ENCODE measurements at regions not wholly inside any gene's neighbourhood (a gene's known extent, or its start where the extent isn't known, plus 50 kb on each side); places are given as distances from the start of the nearest gene placed in this dataset.
"Not testable (repeated sequence)": the region's sequence is repeated elsewhere in the genome, so short reads cannot be mapped to it uniquely, and the experiment has no call there.

- H3K9me3 ChIP-seq (ENCODE audit: low read depth, low read length); H3K27me3 ChIP-seq (ENCODE audit: insufficient read depth, low read length); H3K4me1 ChIP-seq (ENCODE audit: insufficient read depth, low read length); H3K4me3 ChIP-seq (ENCODE audit: low read length): not testable (repeated sequence)
These were observed 50.6 kb upstream of the MYL10 start for GRCh38 chr7:101679653-101680173.

DNA sequence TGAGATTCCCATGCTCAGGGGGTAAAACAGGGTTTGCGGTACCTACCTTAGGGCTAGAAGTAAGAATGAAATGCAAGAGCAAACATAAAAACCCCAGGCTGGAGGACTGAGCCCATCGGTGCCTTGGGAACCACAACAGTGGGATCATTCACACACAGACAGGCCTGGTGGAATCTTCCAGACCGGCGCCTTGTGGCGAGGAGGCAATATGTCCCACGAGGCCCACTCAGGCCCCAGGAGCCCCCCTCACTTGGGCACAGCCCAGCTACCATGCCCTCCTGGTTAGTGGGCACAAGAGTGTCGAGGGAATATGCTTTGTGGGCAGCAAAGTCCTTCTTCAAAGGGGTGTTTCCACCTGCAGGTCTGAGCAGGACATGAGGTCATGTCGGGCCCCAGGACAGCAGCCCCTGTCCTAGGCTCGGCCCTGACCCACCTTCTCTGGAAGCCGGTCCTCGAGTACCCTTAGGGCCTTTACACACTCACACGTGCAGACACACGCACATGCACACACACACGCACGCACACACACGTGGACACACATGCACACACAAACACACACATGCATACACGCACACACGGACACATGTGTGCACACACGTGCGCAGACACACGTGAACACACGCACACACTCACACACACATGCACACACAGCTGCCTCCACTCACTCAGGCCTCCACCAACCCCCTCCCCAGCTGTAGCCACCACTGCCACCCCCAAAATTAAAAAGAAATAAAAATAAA, 51.5 kb upstream of the MYL10 start:
- H3K9me3 ChIP-seq (ENCODE audit: low read depth, low read length), result no peaks in the 10 kb centered on the region
- H3K4me1 ChIP-seq (ENCODE audit: insufficient read depth, low read length), result no peaks in the 10 kb centered on the region
- no peak overlapping the region for H3K4me3 ChIP-seq (ENCODE audit: low read length)
- no peaks in the 10 kb centered on the region for H3K27me3 ChIP-seq (ENCODE audit: insufficient read depth, low read length)

DNA sequence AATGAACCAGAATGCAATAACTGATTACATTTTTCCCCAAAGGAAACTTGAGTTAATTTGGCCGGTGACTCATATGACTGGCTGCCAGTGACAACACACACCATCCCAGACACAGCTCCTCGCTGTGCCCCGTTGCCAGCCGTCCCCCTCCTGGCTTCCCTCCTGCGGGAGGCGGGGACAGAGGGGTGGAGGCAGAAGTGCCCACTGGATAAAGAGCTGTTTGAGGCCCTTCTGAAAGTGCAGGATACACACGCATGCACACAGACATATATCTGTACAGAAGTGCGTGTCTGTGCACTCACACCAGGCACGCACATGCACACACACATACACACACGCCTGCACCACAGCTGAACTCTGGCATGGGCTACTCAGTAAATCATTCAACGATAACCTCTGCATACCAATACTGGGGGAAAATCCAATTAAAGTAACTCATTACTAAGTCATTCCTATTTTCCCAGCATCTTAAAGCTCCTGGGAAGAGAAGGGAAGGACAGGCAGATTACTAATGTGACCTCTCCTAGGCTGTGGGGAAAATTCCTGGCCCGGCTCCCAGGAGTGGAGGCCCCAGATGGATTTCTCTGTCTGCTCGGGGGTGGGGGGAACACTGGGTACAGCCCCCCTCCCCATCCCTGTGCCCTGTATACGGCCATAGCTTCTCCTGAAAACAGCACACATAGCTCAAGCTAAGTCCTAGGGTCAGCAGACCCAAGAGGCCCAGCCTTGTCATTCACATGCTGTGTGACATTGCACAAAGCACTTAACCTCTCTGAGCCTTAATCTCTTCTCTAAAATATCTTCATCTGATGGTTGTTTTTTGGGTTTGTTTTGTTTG, 52.3 kb upstream of the MYL10 start:
- no peak overlapping the region for H3K4me3 ChIP-seq (ENCODE audit: low read length)
- H3K27me3 ChIP-seq (ENCODE audit: insufficient read depth, low read length), result no peaks in the 10 kb centered on the region
- H3K4me1 ChIP-seq (ENCODE audit: insufficient read depth, low read length), result no peaks in the 10 kb centered on the region
- H3K9me3 ChIP-seq (ENCODE audit: low read depth, low read length), result no peaks in the 10 kb centered on the region

DNA sequence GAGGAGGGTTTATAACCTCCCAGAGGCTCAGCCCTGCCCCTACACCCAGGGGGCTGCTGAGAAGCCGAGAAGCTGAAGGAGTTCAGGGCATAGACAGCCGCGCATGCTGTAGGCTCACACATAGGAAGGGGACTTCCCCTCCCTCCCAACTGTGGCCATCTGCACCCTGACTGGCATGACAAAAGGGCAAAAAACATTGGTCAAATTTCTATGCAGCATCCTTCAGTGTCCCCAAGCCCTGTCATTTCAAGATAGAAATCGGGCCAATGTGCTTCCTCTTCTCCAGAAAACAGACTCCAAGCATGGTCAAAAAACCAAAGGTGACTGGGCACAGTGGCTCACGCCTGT, 55.9 kb upstream of the MYL10 start:
- H3K27me3 ChIP-seq (ENCODE audit: insufficient read depth, low read length), result no peaks in the 10 kb centered on the region
- H3K9me3 ChIP-seq (ENCODE audit: low read depth, low read length), result no peaks in the 10 kb centered on the region
- no peak overlapping the region for H3K4me3 ChIP-seq (ENCODE audit: low read length)
- peaks cover 8% of the 10 kb centered on the region for H3K4me1 ChIP-seq (ENCODE audit: insufficient read depth, low read length)

DNA sequence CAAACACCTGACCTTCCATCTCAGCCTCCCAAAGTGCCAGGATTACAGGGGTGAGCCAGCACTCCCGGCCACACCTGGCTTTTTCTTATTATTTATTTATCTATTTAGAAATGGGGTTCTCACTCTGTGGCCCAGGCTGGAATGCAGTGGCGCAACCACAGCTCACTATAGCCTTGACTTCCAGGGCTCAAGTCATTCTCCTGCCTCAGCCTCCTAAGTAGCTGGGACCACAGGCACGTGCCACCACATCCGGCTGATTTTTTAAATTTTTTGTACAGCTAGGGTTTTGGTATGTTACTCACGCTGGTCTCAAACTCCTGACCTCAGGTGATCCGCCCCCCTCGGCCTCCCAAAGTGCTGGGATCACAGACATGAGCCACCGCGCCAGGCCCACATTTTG, 56.9 kb upstream of the MYL10 start:
- Histone ChIP-seq H3K4me3 (ENCODE audit: low read length) (no peak overlapping the region), H3K4me1 (ENCODE audit: insufficient read depth, low read length) (peaks cover 8% of the 10 kb centered on the region), H3K9me3 (ENCODE audit: low read depth, low read length) (no peaks in the 10 kb centered on the region), H3K27me3 (ENCODE audit: insufficient read depth, low read length) (no peaks in the 10 kb centered on the region)

GRCh38 chr7:101687081-101687480, 58.0 kb upstream of the MYL10 start:
- H3K9me3 ChIP-seq (ENCODE audit: low read depth, low read length), result no peaks in the 10 kb centered on the region
- no peaks in the 10 kb centered on the region for H3K27me3 ChIP-seq (ENCODE audit: insufficient read depth, low read length)
- no peak overlapping the region for H3K4me3 ChIP-seq (ENCODE audit: low read length)
- H3K4me1 ChIP-seq (ENCODE audit: insufficient read depth, low read length), result peaks cover 13% of the 10 kb centered on the region

GRCh38 chr7:101687791-101688182, 58.7 kb upstream of the MYL10 start:
- Histone ChIP-seq H3K4me1 (ENCODE audit: insufficient read depth, low read length) (peaks cover 14% of the 10 kb centered on the region), H3K4me3 (ENCODE audit: low read length) (no peak overlapping the region), H3K27me3 (ENCODE audit: insufficient read depth, low read length) (no peaks in the 10 kb centered on the region), H3K9me3 (ENCODE audit: low read depth, low read length) (no peaks in the 10 kb centered on the region)

- Histone ChIP-seq H3K4me1 (ENCODE audit: insufficient read depth, low read length) (peaks cover 14% of the 10 kb centered on the region), H3K4me3 (ENCODE audit: low read length) (no peak overlapping the region), H3K27me3 (ENCODE audit: insufficient read depth, low read length) (no peaks in the 10 kb centered on the region), H3K9me3 (ENCODE audit: low read depth, low read length) (no peaks in the 10 kb centered on the region)
These were observed 59.2 kb upstream of the MYL10 start for GRCh38 chr7:101688183-101688831.

DNA sequence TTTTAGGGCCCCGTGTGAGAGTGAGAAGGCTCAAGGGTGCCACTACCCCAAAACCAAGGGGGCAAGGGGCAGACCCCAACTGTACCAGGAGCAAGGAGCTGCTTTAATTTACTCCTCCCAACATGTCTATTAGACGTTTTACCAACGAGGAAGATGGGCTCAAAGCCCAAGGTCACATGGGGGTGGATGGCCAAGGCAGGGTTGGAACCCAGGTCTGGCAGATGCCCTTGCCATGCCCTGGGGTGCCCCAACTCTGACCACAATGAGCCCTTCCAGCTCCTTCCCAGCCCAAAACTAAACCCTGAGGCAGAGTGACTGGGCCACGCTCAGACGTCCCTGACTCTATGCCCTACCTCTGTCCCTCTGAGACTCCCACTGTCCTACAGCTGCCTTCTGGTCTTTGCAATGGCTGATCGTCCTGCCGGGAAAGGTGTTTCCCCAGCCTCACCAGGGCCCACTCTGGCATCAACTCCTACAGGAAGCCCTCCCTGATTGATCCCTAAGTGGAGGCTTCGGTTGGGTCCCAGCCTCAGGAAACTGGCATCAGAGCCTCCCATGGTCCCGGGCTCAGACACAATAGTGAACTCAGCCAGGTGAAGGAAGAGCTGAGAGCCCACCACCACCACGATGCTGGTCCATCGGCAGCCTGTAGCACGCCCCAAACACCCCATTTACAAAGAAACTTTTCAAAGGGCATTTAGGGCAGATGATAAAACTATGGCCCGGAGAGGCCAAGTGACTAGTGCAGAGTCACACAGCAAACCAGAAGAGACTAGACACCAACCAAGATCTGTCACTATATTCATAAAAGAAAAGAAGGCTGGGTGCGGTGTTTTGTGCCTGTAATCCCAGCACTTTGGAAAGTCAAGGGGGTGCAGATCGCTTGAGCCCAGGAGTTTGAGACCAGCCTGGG, 60.2 kb upstream of the MYL10 start:
- no peaks in the 10 kb centered on the region for H3K27me3 ChIP-seq (ENCODE audit: insufficient read depth, low read length)
- no peaks in the 10 kb centered on the region for H3K9me3 ChIP-seq (ENCODE audit: low read depth, low read length)
- peaks cover 14% of the 10 kb centered on the region for H3K4me1 ChIP-seq (ENCODE audit: insufficient read depth, low read length)
- no peak overlapping the region for H3K4me3 ChIP-seq (ENCODE audit: low read length)

DNA sequence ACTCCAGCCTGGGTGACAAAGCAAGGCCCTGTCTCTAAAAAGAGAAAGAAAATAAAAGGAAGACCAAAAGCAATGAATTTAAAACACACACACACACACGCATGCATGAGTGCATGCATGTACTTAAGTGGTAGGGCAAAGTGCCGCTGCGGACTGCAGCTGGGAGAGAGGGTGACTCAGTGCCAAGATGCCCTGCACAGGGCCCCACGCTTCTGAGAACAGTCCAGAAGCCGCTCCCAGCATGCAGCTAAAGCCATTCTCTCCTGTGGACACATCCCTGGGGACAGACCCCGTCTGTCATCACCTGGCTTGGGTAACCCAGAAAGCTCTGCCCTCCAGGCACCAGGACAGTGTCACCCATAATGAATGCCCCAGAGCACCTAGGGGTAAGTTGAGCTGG, 61.0 kb upstream of the MYL10 start:
- H3K4me3 ChIP-seq (ENCODE audit: low read length), result no peak overlapping the region
- H3K9me3 ChIP-seq (ENCODE audit: low read depth, low read length), result no peaks in the 10 kb centered on the region
- H3K27me3 ChIP-seq (ENCODE audit: insufficient read depth, low read length), result no peaks in the 10 kb centered on the region
- peaks cover 14% of the 10 kb centered on the region for H3K4me1 ChIP-seq (ENCODE audit: insufficient read depth, low read length)

DNA sequence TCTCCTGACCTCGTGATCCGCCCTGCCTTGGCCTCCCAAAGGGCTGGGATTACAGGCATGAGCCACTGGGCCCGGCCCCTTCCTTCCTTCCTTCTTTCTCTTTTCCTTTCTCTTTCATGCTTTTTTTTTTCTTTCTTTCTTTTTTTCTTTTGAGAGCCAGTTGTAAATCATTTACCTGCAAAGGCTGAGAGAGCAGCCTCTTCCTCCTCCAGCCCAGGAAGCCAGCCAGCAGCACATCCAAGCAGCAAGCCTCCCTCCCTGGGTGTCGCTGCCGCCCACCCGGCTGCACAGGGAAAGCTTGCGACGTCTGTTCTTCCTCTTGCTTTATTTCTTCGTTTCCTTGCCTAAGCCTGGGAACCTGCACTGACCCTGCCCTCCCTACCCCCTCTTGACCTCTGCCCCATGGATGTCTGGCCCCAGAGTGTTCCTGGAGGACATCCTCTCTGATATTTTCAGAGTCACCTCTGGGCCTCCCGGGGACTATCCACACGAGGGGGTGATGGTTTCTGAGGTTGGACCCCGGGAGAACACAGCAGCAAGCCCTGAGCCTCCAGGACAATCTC, 62.8 kb upstream of the MYL10 start:
- peaks cover 14% of the 10 kb centered on the region for H3K4me1 ChIP-seq (ENCODE audit: insufficient read depth, low read length)
- no peak overlapping the region for H3K4me3 ChIP-seq (ENCODE audit: low read length)
- no peaks in the 10 kb centered on the region for H3K27me3 ChIP-seq (ENCODE audit: insufficient read depth, low read length)

DNA sequence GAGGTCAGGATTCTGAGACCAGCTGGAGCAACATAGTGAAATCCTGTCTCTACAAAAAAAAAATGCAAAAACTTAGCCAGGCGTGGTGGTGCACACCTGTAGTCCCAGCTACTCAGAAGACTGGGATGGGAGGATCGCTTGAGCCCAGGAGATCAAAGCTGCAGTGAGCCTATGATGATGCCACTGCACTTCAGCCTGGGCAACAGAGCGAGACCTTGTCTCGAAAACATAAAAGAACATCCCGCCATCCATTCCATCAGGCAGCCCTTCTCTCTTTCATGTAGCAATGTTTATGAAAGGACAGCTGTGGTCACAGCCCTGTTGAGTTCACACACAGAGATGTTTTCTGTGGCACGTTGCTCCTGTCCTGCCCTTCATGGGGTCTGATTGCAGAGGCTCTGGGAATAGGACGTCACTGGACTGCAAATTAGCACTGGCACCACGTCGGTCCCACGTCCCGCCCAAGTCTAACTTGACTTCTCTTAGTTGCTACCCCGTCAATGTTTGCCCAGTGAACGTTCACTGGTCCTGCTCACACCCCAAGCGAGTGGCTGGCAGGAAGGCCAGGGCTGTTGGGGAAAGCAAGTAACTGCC, 64.5 kb upstream of the MYL10 start:
- Histone ChIP-seq H3K9me3 (ENCODE audit: low read depth, low read length) (no peaks in the 10 kb centered on the region), H3K4me3 (ENCODE audit: low read length) (no peak overlapping the region), H3K27me3 (ENCODE audit: insufficient read depth, low read length) (no peaks in the 10 kb centered on the region), H3K4me1 (ENCODE audit: insufficient read depth, low read length) (peaks cover 7% of the 10 kb centered on the region)

More for the DNA sequence above, 62.8 kb upstream of the MYL10 start:
- H3K9me3 ChIP-seq (ENCODE audit: low read depth, low read length), result no peaks in the 10 kb centered on the region

GRCh38 chr7:101698964-101699363, 69.9 kb upstream of the MYL10 start:
- Histone ChIP-seq H3K27me3 (ENCODE audit: insufficient read depth, low read length) (no peaks in the 10 kb centered on the region), H3K9me3 (ENCODE audit: low read depth, low read length) (no peaks in the 10 kb centered on the region)

GRCh38 chr7:101699399-101699798, 70.3 kb upstream of the MYL10 start:
- H3K9me3 ChIP-seq (ENCODE audit: low read depth, low read length), result no peaks in the 10 kb centered on the region
- no peaks in the 10 kb centered on the region for H3K4me1 ChIP-seq (ENCODE audit: insufficient read depth, low read length)
- H3K4me3 ChIP-seq (ENCODE audit: low read length), result no peak overlapping the region
- no peaks in the 10 kb centered on the region for H3K27me3 ChIP-seq (ENCODE audit: insufficient read depth, low read length)

More at GRCh38 chr7:101698964-101699363, 69.9 kb upstream of the MYL10 start:
- Histone ChIP-seq H3K4me1 (ENCODE audit: insufficient read depth, low read length) (no peaks in the 10 kb centered on the region), H3K4me3 (ENCODE audit: low read length) (no peak overlapping the region)
